SK-N-SH (cell line): ENCODE measurements at regions not wholly inside any gene's neighbourhood (a gene's known extent, or its start where the extent isn't known, plus 50 kb on each side); places are given as distances from the start of the nearest gene placed in this dataset.

ENCODE experiments used
- CTCF ChIA-PET: fragments of 300-600, 350-600 bp; formaldehyde crosslinking; extraction: SDS; loops from one replicate; lab custom pipeline; 2021; lab: Yijun Ruan, JAX
- POLR2A ChIA-PET: fragments of 350-600 bp; sonication (Branson Sonifier 250); formaldehyde crosslinking; extraction: SDS; loops from one replicate; lab custom pipeline; 2020; ENCODE audit warnings: antibody characterized with exemption, inconsistent platforms; lab: Yijun Ruan, JAX
- DNase-seq: peaks from one replicate; pipeline ENCODE4 v3.0.0; 2012
- H2AFZ ChIP-seq: fragments of 200-600 bp; sonication (generic); 2 replicates; pipeline ENCODE4 v1.8.1; 2016; ENCODE audit warnings: antibody characterized with exemption, mild to moderate bottlenecking, low read depth
- H3F3A ChIP-seq: fragments of 200-600 bp; sonication (generic); replicated peaks from 2 replicates; pipeline ENCODE3; 2016; ENCODE audit warnings: antibody characterized with exemption, mild to moderate bottlenecking; ENCODE audit not compliant: insufficient read depth
- H3K27ac ChIP-seq, 2 experiments: fragments of 200-500 bp in 1 of 2; fragments of 200-600 bp in 1 of 2; sonication (Bioruptor generic) in 1 of 2; sonication (generic), shearing (Covaris generic) in 1 of 2; 2 replicates each; pipeline versions ENCODE4 v1.5.1 to v1.6.1; 2014 to 2016; ENCODE audit warnings: low read depth in 2 of 2, inconsistent platforms in 1 of 2, low read length in 1 of 2, mild to moderate bottlenecking in 1 of 2, mixed read lengths in 1 of 2
- H3K27me3 ChIP-seq: fragments of 200-600 bp; sonication (generic), shearing (Covaris generic); 2 replicates; pipeline ENCODE4 v1.6.1; 2016; ENCODE audit warnings: mixed run types; ENCODE audit not compliant: insufficient read depth
- H3K36me3 ChIP-seq, 2 experiments: fragments of 200-500 bp in 1 of 2; fragments of 200-600 bp in 1 of 2; sonication (Bioruptor generic) in 1 of 2; sonication (generic) in 1 of 2; replicated peaks in 1 of 2; 2 replicates each; pipeline versions ENCODE3 to v1.5.1; 2014 to 2016; ENCODE audit warnings: low read length in 1 of 2, mild to moderate bottlenecking in 1 of 2; ENCODE audit not compliant: insufficient read depth in 2 of 2, control insufficient read depth in 1 of 2
- H3K4me1 ChIP-seq, 2 experiments: fragments of 200-500 bp in 1 of 2; fragments of 200-600 bp in 1 of 2; sonication (Bioruptor generic) in 1 of 2; sonication (generic), shearing (Covaris generic) in 1 of 2; 2 replicates each; pipeline versions ENCODE4 v1.5.1 to v1.6.1; 2014 to 2016; ENCODE audit warnings: low read depth in 1 of 2, low read length in 1 of 2, mixed run types in 1 of 2; ENCODE audit not compliant: insufficient read depth in 2 of 2, control insufficient read depth in 1 of 2
- H3K4me2 ChIP-seq: fragments of 200-600 bp; sonication (generic), shearing (Covaris generic); 2 replicates; pipeline ENCODE4 v1.6.1; 2017; ENCODE audit warnings: mixed run types
- H3K4me3 ChIP-seq, 2 experiments: fragments of 200-500 bp in 1 of 2; fragments of 200-600 bp in 1 of 2; sonication (Bioruptor generic) in 1 of 2; sonication (generic), shearing (Covaris generic) in 1 of 2; 2 replicates each; pipeline versions ENCODE4 v1.5.1 to v1.8.1; 2014 to 2016; ENCODE audit warnings: low read depth in 2 of 2, inconsistent platforms in 1 of 2, low read length in 1 of 2, mild to moderate bottlenecking in 1 of 2, mixed read lengths in 1 of 2, moderate library complexity in 1 of 2
- H3K79me2 ChIP-seq: fragments of 200-600 bp; sonication (generic); 2 replicates; pipeline ENCODE4 v1.8.1; 2017; ENCODE audit warnings: mild to moderate bottlenecking; ENCODE audit not compliant: insufficient read depth
- H3K9ac ChIP-seq: fragments of 200-600 bp; sonication (generic); 2 replicates; pipeline ENCODE4 v1.6.1; 2017; ENCODE audit warnings: mixed run types
- H3K9me2 ChIP-seq: fragments of 200-600 bp; sonication (generic); 2 replicates; pipeline ENCODE4 v1.6.1; 2017; ENCODE audit warnings: mixed run types
- H3K9me3 ChIP-seq: fragments of 200-600 bp; sonication (generic); 2 replicates; pipeline ENCODE4 v1.6.1; 2017; ENCODE audit warnings: mixed run types, mild to moderate bottlenecking, moderate library complexity
- H4K20me1 ChIP-seq: fragments of 200-600 bp; sonication (generic); 2 replicates; pipeline ENCODE4 v1.6.1; 2017; ENCODE audit warnings: mild to moderate bottlenecking, mixed run types; ENCODE audit not compliant: insufficient read depth
- CHD2 ChIP-seq: fragments of 150-350 bp; IDR thresholded peaks from 2 replicates; pipeline ENCODE4 v1.6.1; 2018; ENCODE audit warnings: low read length; ENCODE audit not compliant: partially characterized antibody
- EP300 ChIP-seq, 2 experiments: IDR thresholded peaks; 2 replicates each; pipeline versions ENCODE4 v1.4.0 to v1.6.1; 2012; ENCODE audit warnings: borderline replicate concordance in 1 of 2, low read depth in 1 of 2, low read length in 1 of 2
- EZH2phosphoT487 ChIP-seq: fragments of 200-600 bp; sonication (generic); IDR thresholded peaks from 2 replicates; pipeline ENCODE4 v1.6.1; 2017; ENCODE audit warnings: low read depth, mixed run types, mild to moderate bottlenecking, antibody characterized with exemption, moderate library complexity, borderline replicate concordance
- FOSL2 ChIP-seq: IDR thresholded peaks from 2 replicates; pipeline ENCODE4 v1.4.0; 2012; ENCODE audit warnings: low read depth, mild to moderate bottlenecking, moderate library complexity, borderline replicate concordance
- FOXJ3 ChIP-seq: sonication (generic); formaldehyde crosslinking; IDR thresholded peaks from 2 replicates; pipeline ENCODE4 v1.5.1; 2020; ENCODE audit warnings: mild to moderate bottlenecking, missing genetic modification reagents
- FOXM1 ChIP-seq: IDR thresholded peaks from 2 replicates; pipeline ENCODE4 v1.4.0; 2012; ENCODE audit warnings: low read depth, mild to moderate bottlenecking
- GATA2 ChIP-seq: sonication (generic); formaldehyde crosslinking; IDR thresholded peaks from 2 replicates; pipeline ENCODE4 v1.5.0; 2020; ENCODE audit warnings: mild to moderate bottlenecking, missing genetic modification reagents
- JUND ChIP-seq: IDR thresholded peaks from 2 replicates; pipeline ENCODE4 v1.4.0; 2012
- MEF2A ChIP-seq: IDR thresholded peaks from 2 replicates; pipeline ENCODE4 v1.4.0; 2012; ENCODE audit warnings: low read depth, borderline replicate concordance
- MXI1 ChIP-seq: IDR thresholded peaks from 2 replicates; pipeline ENCODE4 v1.6.1; 2012; ENCODE audit warnings: mild to moderate bottlenecking, low read depth, low read length, improper control_type of control experiment
- NFIC ChIP-seq: IDR thresholded peaks from 2 replicates; pipeline ENCODE4 v1.4.0; 2012; ENCODE audit warnings: borderline replicate concordance
- RCOR1 ChIP-seq: fragments of 150-350 bp; IDR thresholded peaks from 2 replicates; pipeline ENCODE4 v1.6.1; 2017; ENCODE audit warnings: antibody characterized with exemption, low read length
- RXRA ChIP-seq: IDR thresholded peaks from 2 replicates; pipeline ENCODE4 v1.4.0; 2012; ENCODE audit warnings: low read depth, mild to moderate bottlenecking, borderline replicate concordance
- SMC3 ChIP-seq: IDR thresholded peaks from 2 replicates; pipeline ENCODE4 v1.6.1; 2012; ENCODE audit warnings: low read depth, low read length, improper control_type of control experiment
- TCF12 ChIP-seq: IDR thresholded peaks from 2 replicates; pipeline ENCODE4 v1.4.0; 2012
- WGBS: methylation state at CpG from one replicate; pipeline ENCODE4 v1.1.6; 2017; ENCODE audit warnings: low lambda C conversion rate; 5-methylcytosine and 5-hydroxymethylcytosine counted together
- TF ChIP-seq, protein P1 (sequence below): fragments of 150-350 bp; IDR thresholded peaks from 2 replicates; pipeline ENCODE4 v1.6.1; 2016; ENCODE audit warnings: mild to moderate bottlenecking, low read depth, low read length
- TF ChIP-seq, protein P2 (sequence below): fragments of 200-600 bp; sonication (generic); IDR thresholded peaks from 2 replicates; pipeline ENCODE4 v1.6.1; 2017; ENCODE audit warnings: antibody characterized with exemption, mild to moderate bottlenecking, moderate library complexity
- TF ChIP-seq, protein P3 (sequence below): IDR thresholded peaks from 2 replicates; pipeline ENCODE4 v1.4.0; 2012; ENCODE audit warnings: low read depth, borderline replicate concordance
- TF ChIP-seq, protein P4 (sequence below): IDR thresholded peaks from 2 replicates; pipeline ENCODE4 v1.6.1; 2012; ENCODE audit warnings: mild to moderate bottlenecking, low read depth, low read length, moderate library complexity

DNA sequence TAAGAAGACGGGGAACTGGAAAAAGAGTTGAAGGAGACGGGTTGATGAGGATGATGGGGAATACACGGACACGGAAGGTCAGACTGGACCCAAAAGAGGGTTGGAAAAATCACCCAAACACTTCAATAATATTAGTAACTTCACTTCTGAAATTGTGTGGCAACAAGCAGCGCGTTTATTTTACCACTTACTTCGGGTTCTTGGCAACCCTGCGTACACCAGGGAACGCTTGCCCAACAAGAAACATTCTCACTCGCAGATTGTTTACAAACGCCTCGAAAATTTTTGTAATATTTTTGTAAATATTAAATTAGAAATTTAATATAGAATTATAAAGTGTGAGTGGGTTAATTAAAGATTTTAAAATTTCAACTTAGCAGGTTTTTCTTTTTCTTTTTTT lies 99.5 kb downstream of the CEBPB start:
- Histone ChIP-seq H3F3A (no peaks in the 10 kb centered on the region), H3K27me3 (no peaks in the 10 kb centered on the region), H3K9me2 (no peaks in the 10 kb centered on the region), H3K4me3 (no peak overlapping the region), H4K20me1 (no peaks in the 10 kb centered on the region), H3K36me3 (no peaks in the 10 kb centered on the region), H3K27ac (no peak overlapping the region), H3K9me3 (no peaks in the 10 kb centered on the region), H3K4me1 (peaks cover 10 to 14% of the 10 kb centered on the region in 2 experiments; a peak in 3 of 4 replicates), H3K4me2 (no peak overlapping the region), H3K79me2 (no peaks in the 10 kb centered on the region), H3K9ac (no peak overlapping the region), H2AFZ (no peak overlapping the region)
- 95% methylated on average over 12 of the region's 12 CpGs for WGBS
- CTCF ChIA-PET = no interaction called here
- TF ChIP-seq MEF2A (no peak), MXI1 (no peak), EP300 (IDR thresholded peaks at IDR 0.05; ENCODE audit: borderline replicate concordance in 1 of 2, low read depth in 1 of 2, low read length in 1 of 2) (no peak), FOXM1 (no peak), RXRA (no peak), SMC3 (no peak), EZH2phosphoT487 (no peak), JUND (no peak), TCF12 (no peak), GATA2 (CRISPR knock-in tag) (no peak)
- TF ChIP-seq, protein P1, sequence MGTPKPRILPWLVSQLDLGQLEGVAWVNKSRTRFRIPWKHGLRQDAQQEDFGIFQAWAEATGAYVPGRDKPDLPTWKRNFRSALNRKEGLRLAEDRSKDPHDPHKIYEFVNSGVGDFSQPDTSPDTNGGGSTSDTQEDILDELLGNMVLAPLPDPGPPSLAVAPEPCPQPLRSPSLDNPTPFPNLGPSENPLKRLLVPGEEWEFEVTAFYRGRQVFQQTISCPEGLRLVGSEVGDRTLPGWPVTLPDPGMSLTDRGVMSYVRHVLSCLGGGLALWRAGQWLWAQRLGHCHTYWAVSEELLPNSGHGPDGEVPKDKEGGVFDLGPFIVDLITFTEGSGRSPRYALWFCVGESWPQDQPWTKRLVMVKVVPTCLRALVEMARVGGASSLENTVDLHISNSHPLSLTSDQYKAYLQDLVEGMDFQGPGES = no peak
- TF ChIP-seq, protein P2, sequence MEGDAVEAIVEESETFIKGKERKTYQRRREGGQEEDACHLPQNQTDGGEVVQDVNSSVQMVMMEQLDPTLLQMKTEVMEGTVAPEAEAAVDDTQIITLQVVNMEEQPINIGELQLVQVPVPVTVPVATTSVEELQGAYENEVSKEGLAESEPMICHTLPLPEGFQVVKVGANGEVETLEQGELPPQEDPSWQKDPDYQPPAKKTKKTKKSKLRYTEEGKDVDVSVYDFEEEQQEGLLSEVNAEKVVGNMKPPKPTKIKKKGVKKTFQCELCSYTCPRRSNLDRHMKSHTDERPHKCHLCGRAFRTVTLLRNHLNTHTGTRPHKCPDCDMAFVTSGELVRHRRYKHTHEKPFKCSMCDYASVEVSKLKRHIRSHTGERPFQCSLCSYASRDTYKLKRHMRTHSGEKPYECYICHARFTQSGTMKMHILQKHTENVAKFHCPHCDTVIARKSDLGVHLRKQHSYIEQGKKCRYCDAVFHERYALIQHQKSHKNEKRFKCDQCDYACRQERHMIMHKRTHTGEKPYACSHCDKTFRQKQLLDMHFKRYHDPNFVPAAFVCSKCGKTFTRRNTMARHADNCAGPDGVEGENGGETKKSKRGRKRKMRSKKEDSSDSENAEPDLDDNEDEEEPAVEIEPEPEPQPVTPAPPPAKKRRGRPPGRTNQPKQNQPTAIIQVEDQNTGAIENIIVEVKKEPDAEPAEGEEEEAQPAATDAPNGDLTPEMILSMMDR = no peak
- no peak for DNase-seq
- POLR2A ChIA-PET = no interaction called here

DNA sequence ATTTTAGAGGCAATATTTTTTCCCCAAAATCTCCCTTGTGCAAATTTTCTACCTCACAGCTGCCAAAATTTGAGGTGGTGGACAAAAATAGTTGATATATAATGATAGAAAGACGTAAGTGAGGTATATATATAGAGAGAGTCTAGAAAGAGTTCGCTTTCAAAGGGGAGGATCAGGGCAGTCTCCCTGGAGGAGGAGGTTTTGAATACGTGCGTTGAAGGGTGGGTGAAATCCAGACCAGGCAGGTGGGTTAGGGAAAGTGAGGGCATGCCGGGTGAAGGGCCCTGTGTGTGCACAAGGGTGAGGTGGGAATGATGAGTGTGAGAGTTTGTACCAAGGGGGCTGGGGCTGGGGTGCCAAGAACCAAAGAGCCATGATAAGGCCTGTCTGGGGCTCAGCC lies 100.2 kb downstream of the CEBPB start:
- no peak for TF ChIP-seq MEF2A
- no peak for TF ChIP-seq FOSL2
- no peak for TF ChIP-seq MXI1
- no peak for TF ChIP-seq FOXJ3 (CRISPR knock-in tag)
- no peak for TF ChIP-seq RCOR1
- no peak for TF ChIP-seq CHD2
- TF ChIP-seq, protein P1 = no peak
- TF ChIP-seq, protein P3, sequence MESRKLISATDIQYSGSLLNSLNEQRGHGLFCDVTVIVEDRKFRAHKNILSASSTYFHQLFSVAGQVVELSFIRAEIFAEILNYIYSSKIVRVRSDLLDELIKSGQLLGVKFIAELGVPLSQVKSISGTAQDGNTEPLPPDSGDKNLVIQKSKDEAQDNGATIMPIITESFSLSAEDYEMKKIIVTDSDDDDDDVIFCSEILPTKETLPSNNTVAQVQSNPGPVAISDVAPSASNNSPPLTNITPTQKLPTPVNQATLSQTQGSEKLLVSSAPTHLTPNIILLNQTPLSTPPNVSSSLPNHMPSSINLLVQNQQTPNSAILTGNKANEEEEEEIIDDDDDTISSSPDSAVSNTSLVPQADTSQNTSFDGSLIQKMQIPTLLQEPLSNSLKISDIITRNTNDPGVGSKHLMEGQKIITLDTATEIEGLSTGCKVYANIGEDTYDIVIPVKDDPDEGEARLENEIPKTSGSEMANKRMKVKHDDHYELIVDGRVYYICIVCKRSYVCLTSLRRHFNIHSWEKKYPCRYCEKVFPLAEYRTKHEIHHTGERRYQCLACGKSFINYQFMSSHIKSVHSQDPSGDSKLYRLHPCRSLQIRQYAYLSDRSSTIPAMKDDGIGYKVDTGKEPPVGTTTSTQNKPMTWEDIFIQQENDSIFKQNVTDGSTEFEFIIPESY = no peak
- TF ChIP-seq NFIC = no peak
- TF ChIP-seq, protein P4, sequence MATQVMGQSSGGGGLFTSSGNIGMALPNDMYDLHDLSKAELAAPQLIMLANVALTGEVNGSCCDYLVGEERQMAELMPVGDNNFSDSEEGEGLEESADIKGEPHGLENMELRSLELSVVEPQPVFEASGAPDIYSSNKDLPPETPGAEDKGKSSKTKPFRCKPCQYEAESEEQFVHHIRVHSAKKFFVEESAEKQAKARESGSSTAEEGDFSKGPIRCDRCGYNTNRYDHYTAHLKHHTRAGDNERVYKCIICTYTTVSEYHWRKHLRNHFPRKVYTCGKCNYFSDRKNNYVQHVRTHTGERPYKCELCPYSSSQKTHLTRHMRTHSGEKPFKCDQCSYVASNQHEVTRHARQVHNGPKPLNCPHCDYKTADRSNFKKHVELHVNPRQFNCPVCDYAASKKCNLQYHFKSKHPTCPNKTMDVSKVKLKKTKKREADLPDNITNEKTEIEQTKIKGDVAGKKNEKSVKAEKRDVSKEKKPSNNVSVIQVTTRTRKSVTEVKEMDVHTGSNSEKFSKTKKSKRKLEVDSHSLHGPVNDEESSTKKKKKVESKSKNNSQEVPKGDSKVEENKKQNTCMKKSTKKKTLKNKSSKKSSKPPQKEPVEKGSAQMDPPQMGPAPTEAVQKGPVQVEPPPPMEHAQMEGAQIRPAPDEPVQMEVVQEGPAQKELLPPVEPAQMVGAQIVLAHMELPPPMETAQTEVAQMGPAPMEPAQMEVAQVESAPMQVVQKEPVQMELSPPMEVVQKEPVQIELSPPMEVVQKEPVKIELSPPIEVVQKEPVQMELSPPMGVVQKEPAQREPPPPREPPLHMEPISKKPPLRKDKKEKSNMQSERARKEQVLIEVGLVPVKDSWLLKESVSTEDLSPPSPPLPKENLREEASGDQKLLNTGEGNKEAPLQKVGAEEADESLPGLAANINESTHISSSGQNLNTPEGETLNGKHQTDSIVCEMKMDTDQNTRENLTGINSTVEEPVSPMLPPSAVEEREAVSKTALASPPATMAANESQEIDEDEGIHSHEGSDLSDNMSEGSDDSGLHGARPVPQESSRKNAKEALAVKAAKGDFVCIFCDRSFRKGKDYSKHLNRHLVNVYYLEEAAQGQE = no peak
- no peak overlapping the region for H3K4me2 ChIP-seq
- H3F3A ChIP-seq = no peaks in the 10 kb centered on the region
- no peaks in the 10 kb centered on the region for H3K9me3 ChIP-seq
- no peaks in the 10 kb centered on the region for H4K20me1 ChIP-seq
- H3K27me3 ChIP-seq = no peaks in the 10 kb centered on the region
- POLR2A ChIA-PET = no interaction called here
- H3K27ac ChIP-seq = no peak overlapping the region
- no peaks in the 10 kb centered on the region for H3K36me3 ChIP-seq
- H3K79me2 ChIP-seq = no peaks in the 10 kb centered on the region
- CTCF ChIA-PET = no interaction called here
- H3K4me1 ChIP-seq = peaks cover 8 to 9% of the 10 kb centered on the region in 2 experiments; a peak in 3 of 4 replicates
- no peak overlapping the region for H3K9ac ChIP-seq
- 93% methylated on average over 5 of the region's 5 CpGs for WGBS
- H2AFZ ChIP-seq = no peak overlapping the region
- H3K4me3 ChIP-seq = no peak overlapping the region
- DNase-seq = no peak
- H3K9me2 ChIP-seq = no peaks in the 10 kb centered on the region
